GM19468 (cell line): ENCODE measurements at regions not wholly inside any gene's neighbourhood (a gene's known extent, or its start where the extent isn't known, plus 50 kb on each side); places are given as distances from the start of the nearest gene placed in this dataset.
"Not testable (repeated sequence)": the region's sequence is repeated elsewhere in the genome, so short reads cannot be mapped to it uniquely, and the experiment has no call there.

Experiments
- ATAC-seq: cut with Tn5 transposase; IDR thresholded peaks from one replicate; pipeline ENCODE4 v1.9.1; 2021; ENCODE audit warnings: mild to moderate bottlenecking, moderate library complexity, moderate number of reproducible peaks; ENCODE audit not compliant: unreplicated experiment; ENCODE audit errors: extremely low read depth

GRCh38 chr3:125645616-125646015 lies 50.3 kb upstream of the OSBPL11 start:
- ATAC-seq = no peak

GRCh38 chr3:125646581-125646980 lies 51.3 kb upstream of the OSBPL11 start:
- no peak for ATAC-seq

- ATAC-seq = no peak
Measured at GRCh38 chr3:125647318-125648014, 52.2 kb upstream of the OSBPL11 start.

- ATAC-seq = no peak
Measured at GRCh38 chr3:125651244-125651643, 55.9 kb upstream of the OSBPL11 start.

- ATAC-seq = no peak
Measured at GRCh38 chr3:125652349-125652748, 57.1 kb upstream of the OSBPL11 start.

- no peak for ATAC-seq
Measured at GRCh38 chr3:125654526-125654925, 59.2 kb upstream of the OSBPL11 start.

- ATAC-seq = no peak
Measured at GRCh38 chr3:125662675-125663074, 67.4 kb upstream of the OSBPL11 start.

GRCh38 chr3:125670352-125670751 lies 75.1 kb upstream of the OSBPL11 start:
- no peak for ATAC-seq

- no peak for ATAC-seq
Measured at GRCh38 chr3:125670945-125671344, 75.6 kb upstream of the OSBPL11 start.

GRCh38 chr3:125671461-125672243 lies 76.4 kb upstream of the OSBPL11 start:
- ATAC-seq = no peak

- no peak for ATAC-seq
Measured at GRCh38 chr3:125675791-125676190, 80.5 kb upstream of the OSBPL11 start.

GRCh38 chr3:125679258-125679657 lies 84.0 kb upstream of the OSBPL11 start:
- no peak for ATAC-seq

- ATAC-seq = no peak
Measured at GRCh38 chr3:125681146-125681545, 85.8 kb upstream of the OSBPL11 start.

GRCh38 chr3:125681906-125682305 lies 86.6 kb upstream of the OSBPL11 start:
- not testable (repeated sequence) for ATAC-seq

GRCh38 chr3:125682610-125683009 lies 87.3 kb upstream of the OSBPL11 start:
- ATAC-seq = not testable (repeated sequence)

GRCh38 chr3:125683067-125683829 lies 88.0 kb upstream of the OSBPL11 start:
- no peak for ATAC-seq

GRCh38 chr3:125684199-125684598 lies 88.9 kb upstream of the OSBPL11 start:
- no peak for ATAC-seq

GRCh38 chr3:125685741-125686140 lies 90.4 kb upstream of the OSBPL11 start:
- ATAC-seq = not testable (repeated sequence)

- no peak for ATAC-seq
Measured at GRCh38 chr3:125692361-125692760, 97.1 kb upstream of the OSBPL11 start.

GRCh38 chr3:125693887-125694286 lies 98.6 kb upstream of the OSBPL11 start:
- ATAC-seq = no peak

GRCh38 chr3:125694761-125695294 lies 99.5 kb upstream of the OSBPL11 start:
- ATAC-seq = no peak
